GM13976 (cell line): ENCODE measurements at regions not wholly inside any gene's neighbourhood (a gene's known extent, or its start where the extent isn't known, plus 50 kb on each side); places are given as distances from the start of the nearest gene placed in this dataset.

ENCODE experiments used
- DNase-seq: peaks from one replicate; pipeline ENCODE4 v3.0.0; 2012; ENCODE audit warnings: low spot score
- in situ Hi-C: fragments of 300-500 bp; cut with MboI; formaldehyde crosslinking; loops from one replicate; pipeline ENCODE4 v1.12.0; 2022; ENCODE audit warnings: low sequenced_read_pairs, mixed read lengths, inconsistent platforms; ENCODE audit not compliant: unreplicated experiment
- TF ChIP-seq, protein P1 (sequence below): IDR thresholded peaks from 2 replicates; pipeline ENCODE4 v1.5.1; 2012; ENCODE audit warnings: borderline replicate concordance, mild to moderate bottlenecking; ENCODE audit not compliant: insufficient read depth; ENCODE audit errors: extremely low read depth, missing control alignments, control extremely low read depth

DNA sequence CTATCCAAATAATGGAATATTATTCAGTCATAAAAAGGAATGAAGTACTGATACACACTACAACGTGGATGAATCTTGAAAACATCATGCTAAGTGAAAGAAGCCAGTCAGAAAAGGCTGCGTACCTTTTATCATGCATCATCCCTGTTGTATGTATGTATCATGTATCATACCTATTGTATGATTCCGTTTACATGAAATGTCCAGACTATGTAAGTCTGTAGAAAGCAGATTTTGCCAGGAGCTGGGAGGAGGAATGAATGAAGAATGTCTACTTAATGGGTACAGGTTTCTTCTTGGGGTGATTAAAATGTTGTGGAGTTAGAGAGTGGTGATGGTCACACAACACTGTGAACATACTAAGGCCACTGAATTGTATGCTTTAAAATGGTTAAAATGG is 135.9 kb upstream of the KLF14 start:
- DNase-seq, result no peak
- TF ChIP-seq, protein P1, sequence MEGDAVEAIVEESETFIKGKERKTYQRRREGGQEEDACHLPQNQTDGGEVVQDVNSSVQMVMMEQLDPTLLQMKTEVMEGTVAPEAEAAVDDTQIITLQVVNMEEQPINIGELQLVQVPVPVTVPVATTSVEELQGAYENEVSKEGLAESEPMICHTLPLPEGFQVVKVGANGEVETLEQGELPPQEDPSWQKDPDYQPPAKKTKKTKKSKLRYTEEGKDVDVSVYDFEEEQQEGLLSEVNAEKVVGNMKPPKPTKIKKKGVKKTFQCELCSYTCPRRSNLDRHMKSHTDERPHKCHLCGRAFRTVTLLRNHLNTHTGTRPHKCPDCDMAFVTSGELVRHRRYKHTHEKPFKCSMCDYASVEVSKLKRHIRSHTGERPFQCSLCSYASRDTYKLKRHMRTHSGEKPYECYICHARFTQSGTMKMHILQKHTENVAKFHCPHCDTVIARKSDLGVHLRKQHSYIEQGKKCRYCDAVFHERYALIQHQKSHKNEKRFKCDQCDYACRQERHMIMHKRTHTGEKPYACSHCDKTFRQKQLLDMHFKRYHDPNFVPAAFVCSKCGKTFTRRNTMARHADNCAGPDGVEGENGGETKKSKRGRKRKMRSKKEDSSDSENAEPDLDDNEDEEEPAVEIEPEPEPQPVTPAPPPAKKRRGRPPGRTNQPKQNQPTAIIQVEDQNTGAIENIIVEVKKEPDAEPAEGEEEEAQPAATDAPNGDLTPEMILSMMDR, result no peak
- in situ Hi-C loops, result no loop called here

DNA sequence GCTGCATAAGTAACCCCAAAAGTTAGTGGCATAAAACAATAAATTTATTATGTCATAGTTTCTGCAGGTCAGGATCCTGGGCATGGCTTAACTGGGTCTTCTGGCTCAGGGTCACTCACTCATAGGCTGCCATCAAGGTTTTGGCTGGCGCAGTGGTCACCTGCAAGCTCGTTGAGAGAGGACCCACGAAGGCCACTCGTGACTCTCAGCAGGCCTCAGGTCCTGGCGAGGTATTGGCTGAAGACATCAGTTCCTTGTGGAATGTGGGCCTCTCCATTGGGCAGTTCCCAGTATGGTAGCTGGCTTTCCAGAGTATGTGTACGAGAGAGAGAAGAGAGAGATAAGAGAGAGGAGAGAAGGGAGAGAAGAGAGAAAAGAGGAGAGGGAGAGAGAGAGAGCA is 138.3 kb upstream of the KLF14 start:
- in situ Hi-C loops, result no loop called here
- no peak for DNase-seq
- TF ChIP-seq, protein P1, result no peak

DNA sequence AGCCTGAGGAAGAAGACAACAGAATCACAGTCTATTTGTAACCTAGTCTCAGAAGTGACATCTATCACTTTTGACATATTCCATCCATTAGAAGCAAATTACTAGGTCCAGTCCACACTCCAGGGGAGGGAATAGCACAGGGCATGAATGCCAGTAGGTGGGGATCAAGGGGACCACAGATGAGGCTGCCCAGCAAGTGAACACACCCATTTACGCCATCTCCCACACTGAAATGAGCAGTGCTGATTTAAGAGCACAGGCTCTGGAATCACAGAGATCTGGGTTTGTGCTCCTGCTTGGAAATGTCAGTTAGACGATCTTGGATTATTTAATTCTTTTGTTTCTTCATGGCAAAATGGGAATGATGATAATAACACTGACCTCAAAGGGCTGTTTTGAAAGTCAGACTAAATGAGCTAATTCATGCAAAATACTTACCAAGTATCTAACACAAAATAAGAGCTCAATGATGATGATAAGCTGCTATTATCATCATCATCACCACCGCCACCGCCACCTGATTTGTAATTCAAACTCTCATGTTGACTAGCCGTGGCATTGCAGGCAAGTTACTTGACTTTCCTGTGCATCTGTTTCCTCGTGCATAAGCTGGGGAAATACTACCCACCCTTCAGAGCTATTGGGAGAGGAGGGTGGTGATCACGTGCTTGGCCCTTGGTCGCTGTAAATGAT is 138.9 kb upstream of the KLF14 start:
- TF ChIP-seq, protein P1, result no peak
- no peak for DNase-seq
- in situ Hi-C loops, result no loop called here

DNA sequence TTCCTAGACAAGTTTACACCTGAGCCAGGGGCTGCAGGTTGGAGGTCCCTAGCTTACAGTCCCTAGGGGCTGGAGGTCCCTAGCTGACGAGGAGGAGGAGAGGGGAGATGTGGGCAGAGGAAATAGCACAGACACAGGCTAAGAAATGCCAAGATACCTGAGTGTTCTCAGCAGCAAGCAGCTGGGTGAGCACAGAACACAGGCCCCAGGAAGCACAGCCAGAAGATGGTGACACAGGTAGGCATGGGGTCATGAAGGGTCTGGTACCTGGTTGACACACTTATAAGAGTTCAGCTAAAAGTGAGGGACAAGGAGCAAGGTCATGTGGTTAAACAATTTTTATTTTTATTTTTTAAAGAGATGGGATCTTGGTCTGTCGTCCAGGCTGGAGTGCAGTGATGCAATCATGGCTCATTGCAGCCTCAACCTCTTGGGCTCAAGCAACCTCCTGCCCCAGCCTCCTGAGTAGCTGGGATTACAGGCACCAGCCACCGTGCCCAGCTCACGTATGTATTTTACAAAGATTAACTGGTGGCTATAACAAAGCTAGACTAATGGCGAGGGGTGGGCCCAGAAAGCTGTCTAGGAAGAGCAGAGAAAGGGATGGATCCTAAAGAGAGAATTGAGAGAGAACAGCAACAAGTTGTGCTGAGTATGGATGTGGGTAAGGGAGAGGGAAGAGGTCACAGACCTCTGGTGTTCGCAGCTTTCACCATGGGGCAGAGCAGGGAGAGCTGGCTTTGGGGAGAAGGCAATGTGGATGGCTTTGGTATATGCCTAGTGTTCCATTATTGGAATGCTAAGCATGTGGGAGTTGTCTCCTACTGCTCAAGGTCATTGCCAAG is 140.3 kb upstream of the KLF14 start:
- in situ Hi-C loops, result no loop called here
- peak; percentile 8 for DNase-seq
- TF ChIP-seq, protein P1, result no peak

DNA sequence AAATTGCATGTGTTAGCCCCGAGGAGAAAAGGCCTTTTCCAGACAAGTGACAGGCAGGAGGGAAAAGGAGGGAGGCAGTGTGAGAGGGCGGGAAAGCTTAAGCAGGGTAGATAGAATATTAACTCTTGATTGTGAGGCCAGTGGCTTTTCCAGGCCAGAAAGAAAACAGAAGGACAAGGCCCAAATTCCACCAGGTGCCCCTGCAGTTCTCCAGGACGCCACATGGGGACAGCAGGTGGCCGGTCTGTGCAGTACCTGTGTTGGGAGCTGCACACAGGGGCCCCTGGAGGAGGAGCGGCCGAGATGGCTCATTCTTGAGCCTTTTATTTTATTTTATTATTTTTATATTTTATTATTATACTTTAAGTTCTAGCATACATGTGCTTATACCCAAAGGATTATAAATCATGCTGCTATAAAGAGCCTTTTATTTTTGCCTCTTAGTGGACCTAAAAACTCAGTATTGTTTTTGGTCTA is 141.3 kb upstream of the KLF14 start:
- in situ Hi-C loops, result no loop called here
- DNase-seq, result peak; percentile 68
- TF ChIP-seq, protein P1, result peak; percentile 72

DNA sequence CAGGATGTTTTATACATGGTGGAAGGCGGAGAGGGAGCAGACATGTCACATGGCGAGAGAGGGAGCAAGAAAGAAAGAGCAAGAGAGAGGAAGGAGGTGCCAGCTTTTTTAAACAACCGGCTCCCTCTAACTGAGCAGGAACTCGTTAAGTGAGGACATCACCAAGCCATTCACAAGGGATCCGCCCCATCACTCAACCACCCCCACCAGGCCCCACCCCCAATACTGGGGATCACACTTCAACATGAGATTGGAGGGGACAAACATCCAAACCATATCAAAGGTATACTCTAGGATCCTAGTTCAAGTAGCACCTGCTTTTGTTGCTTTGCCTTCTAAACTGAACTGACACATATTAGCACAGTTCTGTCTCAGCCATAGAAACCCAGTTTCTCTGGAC is 141.9 kb upstream of the KLF14 start:
- in situ Hi-C loops, result no loop called here
- TF ChIP-seq, protein P1, result no peak
- no peak for DNase-seq
